Activated CD8-positive, alpha-beta T cell treated with anti-CD3 and anti-CD28 coated beads for 36 hours (primary cell): ENCODE measurements at regions not wholly inside any gene's neighbourhood (a gene's known extent, or its start where the extent isn't known, plus 50 kb on each side); places are given as distances from the start of the nearest gene placed in this dataset.

Experiments used
- ATAC-seq: fragments of 200-7000 bp; cut with Tn5 transposase; one replicate; pipeline ENCODE4 v1.10.0; 2021; ENCODE audit warnings: mild to moderate bottlenecking, moderate library complexity
- CTCF ChIA-PET: fragments of 350-600 bp; sonication (Branson Sonifier 250); formaldehyde crosslinking; loops from one replicate; lab custom pipeline; 2021; ENCODE audit warnings: antibody characterized with exemption; lab: Charles Lee
- POLR2A ChIA-PET: fragments of 350-600 bp; sonication (Branson Sonifier 250); formaldehyde crosslinking; loops from one replicate; lab custom pipeline; 2021; ENCODE audit warnings: antibody characterized with exemption; lab: Charles Lee
- DNase-seq: peaks from one replicate; pipeline ENCODE4 v3.0.0-alpha.2; 2020
- H3K27ac Mint-ChIP-seq: one replicate; pipeline ENCODE4 v1.8.0; 2021; ENCODE audit warnings: mild to moderate bottlenecking, mixed read lengths
- H3K27me3 Mint-ChIP-seq: one replicate; pipeline ENCODE4 v1.8.0; 2021; ENCODE audit warnings: mixed read lengths
- H3K36me3 Mint-ChIP-seq: one replicate; pipeline ENCODE4 v1.8.0; 2021; ENCODE audit warnings: low read depth, mixed read lengths
- H3K4me1 Mint-ChIP-seq: one replicate; pipeline ENCODE4 v1.8.0; 2021; ENCODE audit warnings: low read depth, mixed read lengths
- H3K4me3 Mint-ChIP-seq: one replicate; pipeline ENCODE4 v1.8.0; 2021; ENCODE audit warnings: mild to moderate bottlenecking, moderate library complexity, mixed read lengths
- H3K9me3 Mint-ChIP-seq: one replicate; pipeline ENCODE4 v1.8.0; 2021; ENCODE audit warnings: mixed read lengths
- CTCF ChIP-seq: fragments of 200-600 bp; IDR thresholded peaks from one replicate; pipeline ENCODE4 v1.8.0; 2022; ENCODE audit warnings: antibody characterized with exemption, mild to moderate bottlenecking
- intact Hi-C: fragments of 100-400 bp; cut with micrococcal nuclease; formaldehyde crosslinking; loops from one replicate; pipeline ENCODE4 v1.10.0; 2022

DNA sequence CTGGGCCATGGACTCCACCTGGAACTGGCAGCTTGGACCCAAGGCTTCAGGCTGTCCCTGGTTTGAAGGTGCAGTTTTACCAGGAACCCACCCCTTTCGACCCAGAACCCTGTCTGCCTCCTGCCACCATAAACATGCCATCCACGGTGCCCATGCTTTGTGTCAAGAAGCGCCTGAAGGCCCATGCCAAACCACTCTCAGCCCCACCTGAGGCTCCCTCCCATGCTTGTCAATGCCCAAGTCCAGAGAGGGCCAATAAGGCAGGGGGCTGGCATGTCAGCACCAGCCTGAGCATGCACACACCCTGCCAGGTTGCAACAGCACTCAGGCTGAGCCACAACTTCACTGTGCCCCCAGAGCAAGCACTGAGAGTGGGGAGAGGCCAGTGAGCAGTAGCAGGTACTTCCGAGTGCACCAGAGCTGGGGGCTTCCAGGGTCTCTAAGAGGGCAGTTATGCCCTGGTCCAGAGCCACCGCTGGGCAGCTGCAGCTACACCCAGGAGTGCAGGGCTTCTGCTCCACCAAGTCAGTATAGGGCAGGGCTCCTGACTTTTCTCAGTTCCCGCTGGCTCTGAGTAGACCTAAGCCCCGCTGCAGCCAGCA lies 1256.0 kb downstream of the AMY1C start:
- intact Hi-C loops = no loop called here
- no peaks in the 10 kb centered on the region for H3K27me3 Mint-ChIP-seq

GRCh38 chr1:105017587-105017986 lies 1267.9 kb downstream of the AMY1C start:
- no peaks in the 10 kb centered on the region for H3K36me3 Mint-ChIP-seq
- POLR2A ChIA-PET = no interaction called here
- H3K27me3 Mint-ChIP-seq = no peaks in the 10 kb centered on the region
- peaks cover 2% of the 10 kb centered on the region for H3K9me3 Mint-ChIP-seq
- intact Hi-C loops = no loop called here
- ATAC-seq = no peak
- CTCF ChIA-PET = no interaction called here
- H3K27ac Mint-ChIP-seq = no peak overlapping the region
- no peak for DNase-seq
- H3K4me3 Mint-ChIP-seq = no peak overlapping the region
- H3K4me1 Mint-ChIP-seq = no peaks in the 10 kb centered on the region
- TF ChIP-seq CTCF = no peak

More for the DNA sequence above, 1256.0 kb downstream of the AMY1C start:
- CTCF ChIA-PET = interaction anchor here (1.4 kb wide), 1 partner anchor 10 kb away, joined by 3 read pairs; no protein-coding TSS in a partner anchor
- Mint-ChIP-seq H3K36me3 (no peaks in the 10 kb centered on the region), H3K27ac (no peak overlapping the region), H3K9me3 (peaks cover 6% of the 10 kb centered on the region), H3K4me1 (no peaks in the 10 kb centered on the region), H3K4me3 (no peak overlapping the region)
- no peak for TF ChIP-seq CTCF
- no peak for ATAC-seq
- POLR2A ChIA-PET = no interaction called here
- no peak for DNase-seq

DNA sequence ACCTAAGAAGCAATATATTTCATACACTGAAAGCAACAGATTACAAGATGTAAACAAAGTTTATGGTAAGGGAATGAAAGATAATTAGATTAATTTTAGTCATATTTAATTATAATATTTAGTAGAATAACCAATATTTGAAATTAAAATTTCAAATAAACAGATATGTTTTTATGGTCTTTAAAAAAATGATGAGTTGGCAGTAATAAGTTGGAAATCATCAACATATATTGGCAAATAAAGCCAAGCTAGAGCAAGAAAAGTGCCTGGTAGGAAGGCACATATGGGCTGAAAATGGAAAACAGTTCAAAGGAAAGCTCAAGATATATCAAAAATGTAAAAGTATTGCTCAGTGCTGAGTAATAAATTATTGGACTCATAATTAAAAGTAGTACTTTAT lies 1274.0 kb downstream of the AMY1C start:
- Mint-ChIP-seq H3K27ac (no peak overlapping the region), H3K4me3 (no peak overlapping the region), H3K36me3 (no peaks in the 10 kb centered on the region), H3K9me3 (peaks cover 7% of the 10 kb centered on the region), H3K27me3 (no peaks in the 10 kb centered on the region), H3K4me1 (no peaks in the 10 kb centered on the region)
- DNase-seq (no peak), ATAC-seq (no peak)
- TF ChIP-seq CTCF = no peak
- intact Hi-C loops = no loop called here
- CTCF ChIA-PET = no interaction called here
- POLR2A ChIA-PET = no interaction called here

DNA sequence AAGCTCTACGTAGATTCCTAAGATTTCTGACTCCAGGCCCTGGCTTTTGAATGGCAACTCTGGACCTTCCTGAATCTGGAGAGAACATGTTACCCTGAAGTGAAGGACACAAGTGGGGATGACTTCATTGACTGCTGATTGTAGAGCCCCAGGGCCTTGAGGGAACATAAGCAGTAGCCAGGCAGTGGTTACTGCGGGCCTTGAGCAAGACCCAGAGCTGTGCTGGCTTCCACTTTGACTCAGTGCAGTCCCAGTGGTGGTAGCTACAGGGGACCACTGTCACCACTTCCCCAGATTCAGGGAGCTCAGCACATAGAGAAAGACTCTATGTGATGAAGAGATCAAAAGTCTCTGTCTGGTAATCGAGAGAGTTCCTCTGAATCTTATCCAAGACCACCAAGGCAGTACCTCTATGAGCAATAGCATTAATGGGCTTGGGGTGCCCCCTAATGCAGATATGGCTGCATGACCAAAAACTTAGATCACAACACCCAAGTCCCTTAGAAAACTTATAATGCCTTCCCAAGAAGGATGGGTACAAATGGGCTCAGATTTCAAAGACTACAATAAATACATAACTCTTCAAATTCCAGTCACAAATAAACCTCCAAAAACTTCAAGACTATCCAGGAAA lies 1278.3 kb downstream of the AMY1C start:
- DNase-seq (no peak), ATAC-seq (no peak)
- H3K36me3 Mint-ChIP-seq = no peaks in the 10 kb centered on the region
- H3K4me1 Mint-ChIP-seq = no peaks in the 10 kb centered on the region
- ChIA-PET POLR2A (no interaction called here), CTCF (no interaction called here)
- H3K4me3 Mint-ChIP-seq = no peak overlapping the region
- no peak for TF ChIP-seq CTCF
- H3K9me3 Mint-ChIP-seq = peaks cover 8% of the 10 kb centered on the region
- intact Hi-C loops = no loop called here
- no peaks in the 10 kb centered on the region for H3K27me3 Mint-ChIP-seq
- H3K27ac Mint-ChIP-seq = no peak overlapping the region

DNA sequence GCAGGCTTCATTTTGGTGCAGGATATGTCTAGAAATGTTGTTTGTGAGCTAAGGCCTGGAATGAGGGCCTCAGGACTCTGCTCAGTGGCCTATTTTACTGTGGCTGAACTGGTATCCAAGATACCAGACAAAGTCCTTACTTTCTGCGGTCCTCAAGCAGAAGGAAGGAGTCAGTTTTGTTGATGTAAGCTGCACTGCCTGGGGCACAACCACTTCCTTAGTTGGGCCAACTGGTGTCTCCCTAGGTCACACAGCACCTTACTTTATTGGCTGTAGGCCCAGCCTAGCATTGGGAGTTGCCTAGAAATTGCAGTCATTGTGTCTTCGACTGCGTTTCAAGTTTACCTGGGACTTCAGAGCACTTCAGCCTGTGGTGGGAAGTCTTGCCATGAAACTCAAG lies 1322.7 kb downstream of the AMY1C start:
- ChIA-PET CTCF (no interaction called here), POLR2A (no interaction called here)
- Mint-ChIP-seq H3K27ac (no peak overlapping the region), H3K27me3 (no peaks in the 10 kb centered on the region), H3K9me3 (peaks cover 24% of the 10 kb centered on the region), H3K4me1 (no peaks in the 10 kb centered on the region), H3K36me3 (no peaks in the 10 kb centered on the region), H3K4me3 (no peak overlapping the region)
- no peak for ATAC-seq
- no peak for TF ChIP-seq CTCF
- intact Hi-C loops = no loop called here
- no peak for DNase-seq
